A204.1 (cell line): ENCODE measurements at regions not wholly inside any gene's neighbourhood (a gene's known extent, or its start where the extent isn't known, plus 50 kb on each side); places are given as distances from the start of the nearest gene placed in this dataset.

ENCODE experiments used
- FAIRE-seq: peaks from 2 replicates; lab custom pipeline; 2012; peaks lifted over from hg19 to GRCh38; lab: Jason Lieb, UNC

DNA sequence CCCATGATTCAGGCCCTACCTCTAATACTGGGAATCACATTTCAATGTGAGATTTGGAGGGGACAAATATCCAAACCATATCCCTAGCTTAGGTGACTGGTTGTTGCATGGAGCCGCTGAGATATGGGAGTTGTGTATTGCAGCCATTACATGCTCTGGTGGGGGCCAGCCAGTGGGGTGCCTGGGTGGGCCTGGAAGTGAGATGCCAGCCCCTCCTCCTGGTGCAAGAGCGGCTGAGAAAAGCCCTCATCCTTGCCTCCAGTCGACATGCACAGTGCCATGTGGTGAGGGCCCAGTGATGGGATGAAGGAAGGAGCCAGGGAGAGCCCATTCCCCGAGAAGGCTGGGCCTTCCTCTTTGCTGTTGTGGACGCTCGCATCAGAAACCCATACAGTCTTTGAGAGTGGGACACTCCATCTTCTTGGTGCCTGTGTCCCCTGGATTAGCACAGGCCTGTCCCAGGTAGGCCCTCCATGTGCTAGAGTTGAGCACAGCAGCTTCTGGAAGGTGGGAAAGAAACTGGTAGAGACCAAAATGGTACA lies 1043.0 kb downstream of the TBC1D22A start:
- no peak for FAIRE-seq

DNA sequence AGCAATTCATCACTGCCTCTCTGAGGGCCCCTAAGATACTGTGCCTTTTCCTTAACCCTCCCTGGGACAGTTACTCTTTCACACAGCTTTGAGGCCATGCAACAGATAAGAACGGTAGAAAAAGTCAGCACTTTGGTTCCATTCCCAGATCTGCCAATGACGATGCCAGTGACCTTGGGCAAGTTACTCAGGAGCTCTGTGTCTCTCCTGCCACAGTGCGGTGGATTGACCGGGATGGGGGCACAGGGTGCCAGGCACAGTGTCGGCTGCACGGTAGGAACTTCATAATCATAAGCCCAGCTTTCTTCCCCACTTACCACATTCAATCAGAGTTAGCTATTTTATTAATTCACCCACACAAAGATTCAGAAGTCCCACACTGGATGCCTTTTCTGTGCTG lies 1041.8 kb downstream of the TBC1D22A start:
- FAIRE-seq = no peak

DNA sequence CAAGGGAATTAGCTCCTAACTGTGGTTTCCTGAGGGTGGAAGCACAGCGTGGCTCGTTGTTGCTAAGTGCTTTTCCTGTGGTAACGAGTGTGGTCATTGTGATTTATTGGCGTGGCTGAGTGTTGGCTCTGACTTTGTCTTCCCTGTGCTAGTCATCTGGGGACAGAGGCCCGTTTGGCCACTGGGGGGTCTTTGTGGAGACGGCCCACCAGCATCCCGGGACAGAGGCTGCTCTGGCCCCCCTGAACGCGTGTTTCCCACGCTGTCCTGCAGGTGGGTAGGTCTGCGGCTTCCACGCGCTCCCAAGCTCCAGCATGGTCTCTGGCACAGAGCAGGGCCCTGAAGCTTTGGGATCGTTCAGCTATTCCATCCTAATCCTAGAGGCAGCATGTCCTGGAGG lies 1040.0 kb downstream of the TBC1D22A start:
- FAIRE-seq = no peak

DNA sequence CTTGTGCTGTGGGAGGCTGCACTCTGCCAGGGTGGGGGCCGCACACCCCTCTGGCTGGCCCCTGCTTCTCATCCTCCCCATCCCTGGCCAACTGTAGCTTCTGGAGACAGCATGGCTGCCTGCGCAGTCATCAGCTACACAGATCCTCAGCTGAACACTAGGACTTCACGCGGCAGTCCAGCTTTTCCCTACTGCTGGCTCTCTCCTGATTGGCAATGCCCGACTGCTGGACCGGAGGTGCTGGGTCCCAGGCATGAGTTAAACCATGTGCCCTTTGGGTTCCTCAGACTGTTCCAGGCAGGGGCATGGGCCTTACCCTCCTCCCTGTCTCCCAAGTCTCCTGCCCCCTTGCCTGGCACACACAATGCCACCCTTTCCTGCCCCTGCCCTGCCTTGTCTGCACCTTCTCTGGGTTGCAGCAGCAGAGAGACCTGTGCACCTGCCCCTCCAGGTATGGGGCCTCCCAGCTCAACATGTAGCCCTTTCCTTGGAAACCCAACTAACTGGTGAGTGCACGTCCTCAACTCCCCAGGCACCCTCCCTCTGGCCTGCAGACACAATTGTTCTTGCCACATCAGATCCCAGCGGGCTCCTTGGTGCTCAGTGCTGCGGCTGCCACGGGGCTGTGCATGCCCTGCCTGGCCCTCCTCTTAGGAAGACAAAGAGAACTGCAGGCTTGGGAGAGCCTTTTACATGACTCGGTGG lies 1039.2 kb downstream of the TBC1D22A start:
- no peak for FAIRE-seq

DNA sequence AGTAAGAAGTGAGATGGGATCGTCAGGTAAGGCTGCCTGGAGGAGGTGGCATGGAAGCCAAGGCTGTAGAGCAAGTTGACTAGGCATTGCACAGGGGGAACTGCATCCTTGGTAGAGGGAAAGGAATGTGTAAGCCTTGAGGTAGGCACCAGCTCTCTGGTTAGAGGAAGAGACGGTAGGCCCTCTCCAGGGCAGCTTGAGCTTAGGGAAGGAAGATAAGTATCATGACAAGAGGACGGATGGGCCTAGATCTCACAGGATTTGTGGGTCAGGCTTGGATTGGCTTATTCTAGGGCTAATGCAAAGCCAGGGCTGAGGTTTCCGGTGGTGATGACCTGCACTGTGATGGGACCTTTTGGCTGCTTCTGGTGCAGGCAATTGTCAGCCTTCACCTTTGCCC lies 1035.8 kb downstream of the TBC1D22A start:
- FAIRE-seq = no peak

DNA sequence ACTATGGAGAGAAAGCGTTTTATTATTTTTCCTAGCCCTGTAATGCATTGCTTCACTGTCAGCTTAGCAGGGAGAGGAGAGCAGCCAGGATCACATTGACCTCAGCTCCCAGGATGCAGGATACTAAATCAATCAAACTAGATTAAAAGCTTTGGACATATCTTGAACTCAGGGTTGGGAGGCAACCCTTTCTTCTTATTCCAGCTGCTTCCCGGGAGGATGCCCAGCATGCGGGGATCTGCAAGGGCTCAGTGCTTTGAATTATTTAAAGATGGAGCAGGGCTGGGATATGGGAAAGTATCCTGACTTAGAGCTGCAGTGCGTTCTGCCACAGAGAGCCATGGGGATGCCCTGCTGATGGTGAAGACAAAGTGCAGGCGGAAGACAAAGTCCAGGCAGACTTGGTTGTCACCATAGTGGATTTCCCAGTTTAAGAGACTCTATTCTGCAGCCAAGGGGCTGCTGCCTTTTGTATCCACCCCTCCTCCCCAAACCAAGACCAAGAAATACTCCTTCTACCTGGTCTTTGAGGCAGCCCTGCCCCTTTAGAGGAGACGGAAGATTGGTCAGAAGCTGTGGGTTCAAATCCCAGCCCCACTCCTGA lies 1035.0 kb downstream of the TBC1D22A start:
- no peak for FAIRE-seq

DNA sequence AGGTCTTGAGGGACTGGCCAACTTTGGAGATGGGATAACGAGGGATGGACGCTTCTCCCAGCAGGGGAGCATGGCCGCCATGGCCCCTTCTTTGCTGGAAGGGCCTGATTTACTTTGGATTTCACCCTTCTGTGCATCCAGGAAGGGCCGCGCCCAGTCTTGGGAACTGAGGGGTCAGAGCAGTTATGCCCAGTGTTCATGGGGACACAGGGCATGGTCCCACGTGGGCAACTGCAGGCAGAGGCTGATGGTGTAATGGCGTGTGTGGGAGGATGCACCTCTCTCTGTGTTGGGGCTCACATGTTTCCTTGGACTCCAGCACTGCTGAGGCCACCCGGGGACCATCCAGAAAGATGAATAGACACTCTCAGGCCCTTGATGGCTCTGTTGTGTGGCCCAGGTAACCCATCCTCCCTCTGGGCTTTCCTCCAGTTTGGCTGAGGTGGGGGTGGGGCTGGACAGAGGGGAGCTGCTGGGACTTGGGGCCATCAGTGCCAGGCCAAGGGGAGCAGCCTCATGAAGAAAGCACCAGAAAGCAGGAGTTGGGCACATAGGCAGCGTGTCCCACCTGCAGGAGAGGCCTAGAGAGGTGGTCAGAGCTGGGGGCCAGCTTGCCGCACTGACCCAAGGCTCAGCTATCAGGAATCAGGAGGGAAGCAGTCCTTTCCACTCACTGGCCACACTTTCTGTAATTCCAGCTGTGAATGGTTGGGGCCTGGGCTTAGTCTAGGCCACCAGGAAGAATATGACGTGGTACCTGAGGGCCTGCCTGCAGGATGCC lies 1033.9 kb downstream of the TBC1D22A start:
- no peak for FAIRE-seq

DNA sequence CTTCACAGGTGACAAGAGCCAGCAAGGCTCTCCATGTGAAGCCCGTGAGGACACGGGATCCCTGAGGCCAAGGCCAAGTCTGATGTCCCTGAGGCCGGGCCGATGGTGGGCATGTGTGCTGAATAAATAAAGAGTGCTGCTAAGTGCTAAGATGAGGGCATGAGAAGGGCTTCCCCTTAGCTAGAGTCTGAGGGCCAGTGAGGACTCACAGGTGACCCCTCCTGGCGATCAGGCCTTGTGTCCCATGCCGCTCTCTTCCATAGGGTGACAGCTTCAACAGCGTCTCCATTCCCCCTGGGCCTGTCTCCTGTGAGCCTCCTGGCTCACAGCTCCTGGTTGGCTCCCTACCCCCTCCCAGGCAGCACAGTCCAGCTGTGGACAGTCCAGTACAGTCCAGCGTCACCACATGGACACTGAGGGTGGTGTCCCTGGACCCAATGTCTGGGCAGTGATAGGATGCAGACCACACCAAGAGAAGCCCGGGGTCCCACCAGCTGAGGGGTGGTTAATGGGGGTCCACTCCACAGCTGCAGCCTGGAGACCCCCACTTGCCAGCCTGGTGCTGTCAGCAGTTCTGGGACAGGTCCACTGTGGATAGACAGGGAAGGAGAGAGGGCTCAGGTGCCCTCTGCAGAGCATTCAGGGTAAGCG lies 1033.2 kb downstream of the TBC1D22A start:
- FAIRE-seq = no peak

DNA sequence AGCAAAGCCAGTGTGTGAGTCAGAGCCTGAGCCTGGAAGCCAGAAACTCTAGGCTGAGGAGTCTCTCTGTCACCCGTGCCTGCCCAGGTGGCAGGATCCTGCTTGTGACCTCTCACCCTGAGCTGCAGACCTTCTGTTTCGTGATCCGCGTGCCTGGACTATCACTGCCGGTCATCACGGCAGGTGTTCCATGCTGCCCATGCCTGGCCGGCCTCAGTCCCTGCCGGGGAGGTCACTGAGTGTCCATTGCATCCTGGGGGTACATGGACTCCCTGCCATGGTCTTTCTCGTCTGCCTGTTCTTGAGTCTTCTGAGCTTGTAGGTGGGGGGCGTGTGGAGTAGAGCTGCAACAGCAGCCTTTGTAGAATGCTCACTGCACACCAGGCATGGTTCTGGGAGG lies 1032.4 kb downstream of the TBC1D22A start:
- no peak for FAIRE-seq

DNA sequence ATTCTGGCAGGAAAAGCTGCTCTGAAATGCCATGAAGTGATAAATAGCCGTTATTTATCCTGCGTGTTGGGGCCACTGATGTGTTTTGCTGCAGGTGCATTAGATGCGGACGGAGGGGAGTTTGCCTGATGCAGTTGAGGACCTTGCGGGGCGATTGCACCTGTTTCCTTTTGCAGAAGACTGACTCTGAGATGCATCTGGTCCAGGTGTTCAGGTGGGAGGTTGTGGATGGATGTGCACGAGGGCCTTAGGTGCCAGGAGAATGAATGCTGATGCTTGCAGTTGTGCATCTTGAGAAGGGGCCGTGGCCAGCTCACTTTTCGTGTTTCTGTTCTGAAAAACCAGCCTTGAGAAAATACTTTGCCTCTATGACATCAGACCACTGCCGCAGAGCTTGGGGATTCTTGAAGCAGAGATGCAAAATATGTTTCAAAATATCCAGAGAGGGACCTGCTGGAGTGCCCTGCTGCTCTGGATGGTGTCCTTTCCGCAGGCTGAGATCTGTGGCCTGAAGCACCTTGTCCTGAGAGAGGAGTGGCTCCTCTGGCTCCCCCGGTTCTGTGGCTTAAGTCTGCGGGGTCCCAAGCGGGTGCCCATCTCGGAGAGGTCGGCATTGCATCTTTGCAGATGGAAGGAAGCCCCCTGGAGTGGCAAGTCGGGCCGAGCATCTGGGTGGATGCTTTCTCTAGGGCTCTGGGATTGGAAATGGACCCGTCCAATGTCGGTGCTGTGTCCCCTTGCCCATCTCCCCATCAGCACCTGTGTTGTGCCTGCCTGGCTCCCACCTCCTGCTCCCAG lies 1031.1 kb downstream of the TBC1D22A start:
- no peak for FAIRE-seq

DNA sequence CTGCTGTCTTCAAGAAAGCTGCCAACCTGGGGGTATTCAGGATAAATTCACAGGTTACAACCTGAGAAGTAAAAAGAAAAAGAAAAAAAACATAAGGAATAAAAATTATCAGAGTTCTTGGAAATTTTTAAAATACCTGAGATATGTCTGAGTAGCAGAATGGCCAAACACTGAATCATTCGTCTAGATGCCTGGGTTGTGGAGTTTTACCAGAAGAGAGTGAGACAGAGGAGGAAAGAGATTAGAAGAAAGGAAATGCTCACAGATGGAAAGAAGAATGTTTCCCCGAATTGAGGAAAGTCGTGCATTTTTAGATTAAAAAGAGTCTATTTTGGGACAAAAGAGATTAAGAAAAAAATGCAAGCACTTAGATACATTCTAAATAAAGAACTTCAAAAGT lies 1026.7 kb downstream of the TBC1D22A start:
- no peak for FAIRE-seq

DNA sequence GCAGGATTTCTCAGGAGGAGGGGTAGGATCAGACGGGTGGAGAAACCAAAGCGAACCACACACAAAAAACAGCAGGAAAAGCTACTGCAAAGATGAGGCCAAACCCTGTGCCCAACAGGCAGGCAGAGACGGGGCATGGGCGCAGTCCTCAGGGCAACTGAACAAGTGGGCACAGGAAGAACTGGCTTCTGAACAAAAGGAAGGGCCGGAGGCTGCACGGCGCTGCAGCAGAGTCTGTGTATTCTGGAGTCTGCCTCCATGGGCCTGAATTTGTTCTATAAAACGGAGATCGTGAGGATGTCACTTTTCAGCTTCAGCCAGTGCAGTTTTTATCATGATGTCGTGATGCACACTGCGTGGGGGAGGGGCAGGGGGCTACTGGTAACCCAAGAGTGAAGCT lies 1026.0 kb downstream of the TBC1D22A start:
- FAIRE-seq = no peak

DNA sequence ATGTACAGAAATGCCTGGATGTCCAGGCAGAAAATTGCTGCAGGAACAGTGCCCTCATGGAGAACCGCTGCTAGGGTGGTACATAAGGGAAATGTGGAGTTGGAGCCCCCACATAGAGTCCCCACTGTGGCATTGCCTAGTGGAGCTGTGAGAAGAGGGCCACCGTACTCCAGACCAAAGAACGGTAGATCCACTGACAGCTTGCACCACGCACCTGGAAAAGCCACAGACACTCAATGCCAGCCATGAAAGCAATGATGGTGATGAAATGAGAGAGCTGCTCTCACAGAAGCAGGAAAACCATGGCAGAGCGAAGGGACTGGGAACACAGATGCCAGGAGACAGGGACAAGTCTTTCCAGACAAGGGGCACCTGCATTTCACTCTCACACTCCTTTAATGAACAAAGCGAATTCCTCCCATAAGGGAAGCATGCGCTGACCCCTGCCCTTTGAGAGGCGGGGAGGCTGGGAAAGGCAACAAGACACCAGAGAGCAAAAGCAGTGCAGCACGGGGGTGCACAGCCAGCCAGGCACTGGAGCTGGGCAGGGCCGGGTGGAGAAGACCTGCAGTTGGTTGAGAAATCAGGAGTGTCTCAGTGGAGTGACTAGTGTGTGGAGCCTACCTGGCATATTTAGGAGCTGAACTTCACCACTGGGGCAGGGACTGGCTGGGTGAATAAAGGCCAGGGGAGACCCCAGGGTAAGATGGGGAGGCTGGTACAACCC lies 1025.2 kb downstream of the TBC1D22A start:
- FAIRE-seq = no peak

DNA sequence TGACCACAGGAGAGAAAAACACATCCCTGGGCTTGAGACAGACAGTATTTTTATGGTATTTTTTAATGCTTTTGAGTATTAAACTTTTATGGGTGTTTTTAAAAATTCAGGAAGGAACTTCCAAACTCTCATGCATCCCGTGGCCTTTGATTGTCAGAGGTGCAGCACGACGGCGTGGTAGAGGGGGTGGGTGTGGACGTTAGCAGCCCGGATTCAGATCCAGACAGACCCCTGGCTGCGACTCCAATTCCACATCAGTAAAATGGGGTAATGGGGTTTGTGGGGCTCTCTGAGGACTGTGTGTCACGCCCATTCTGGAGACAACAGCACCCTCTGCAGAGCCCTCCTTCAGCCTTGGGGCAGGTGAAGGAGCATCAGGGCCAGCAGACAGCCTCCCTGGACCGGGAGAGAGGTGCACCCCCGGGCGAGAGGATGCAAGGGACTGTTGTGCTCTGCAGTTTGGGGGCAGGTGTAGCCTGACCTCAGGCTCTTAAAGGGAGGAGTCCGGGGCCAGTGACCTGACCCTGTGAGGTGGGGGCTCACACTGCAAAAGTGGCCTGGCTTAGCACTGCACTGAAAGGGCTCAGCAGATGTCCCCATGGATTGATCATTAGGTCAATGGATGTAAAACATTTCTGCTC lies 1024.3 kb downstream of the TBC1D22A start:
- FAIRE-seq = no peak

DNA sequence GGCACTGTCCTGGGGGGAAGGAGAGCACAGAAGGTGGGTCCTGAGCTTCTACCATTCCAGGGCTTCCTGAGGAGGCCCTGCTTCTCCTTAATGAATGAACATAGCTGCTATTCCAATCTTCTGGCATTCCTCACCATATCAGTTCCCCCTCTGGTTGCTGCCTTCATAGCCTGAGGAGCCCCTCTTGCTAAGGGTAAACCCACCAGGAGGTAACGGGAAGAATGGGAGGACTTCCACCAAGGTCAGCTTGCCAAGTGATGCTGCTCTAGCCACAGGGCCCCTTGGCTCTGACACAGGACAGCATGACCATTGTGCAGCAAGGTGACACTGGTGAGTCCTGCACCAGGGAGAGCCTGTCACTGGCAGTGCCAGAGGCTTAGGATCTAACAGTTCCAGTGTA lies 1022.5 kb downstream of the TBC1D22A start:
- FAIRE-seq = no peak

DNA sequence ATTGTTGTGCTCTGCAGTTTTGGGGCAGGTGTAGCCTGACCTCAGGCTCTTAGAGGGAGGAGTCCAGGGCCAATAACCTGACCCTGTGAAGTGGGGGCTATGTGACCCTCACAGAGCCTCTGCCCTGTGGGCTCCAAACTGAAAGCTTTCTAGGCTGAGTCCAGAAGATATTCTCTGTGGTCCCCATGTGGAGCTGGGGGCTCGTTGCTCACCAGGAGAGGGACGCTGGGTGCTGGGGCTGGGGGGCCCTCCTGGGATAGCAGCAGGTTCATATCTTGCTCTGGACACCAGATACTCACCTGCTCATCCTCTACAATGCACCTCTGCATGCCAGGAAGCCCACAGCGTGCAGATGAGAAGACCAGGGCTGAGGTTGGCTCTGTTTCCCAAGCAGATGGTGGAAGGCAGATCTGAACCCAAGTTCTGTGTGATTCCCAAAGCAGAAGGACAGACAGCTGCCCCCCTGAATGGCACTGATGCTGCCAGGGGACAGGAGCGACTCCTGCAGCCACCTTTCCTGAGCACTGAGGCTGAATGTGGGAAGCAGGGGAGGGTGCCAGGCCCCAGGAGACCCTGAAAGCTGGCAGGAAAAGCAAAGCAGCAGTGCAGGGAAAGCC lies 1022.0 kb downstream of the TBC1D22A start:
- no peak for FAIRE-seq

DNA sequence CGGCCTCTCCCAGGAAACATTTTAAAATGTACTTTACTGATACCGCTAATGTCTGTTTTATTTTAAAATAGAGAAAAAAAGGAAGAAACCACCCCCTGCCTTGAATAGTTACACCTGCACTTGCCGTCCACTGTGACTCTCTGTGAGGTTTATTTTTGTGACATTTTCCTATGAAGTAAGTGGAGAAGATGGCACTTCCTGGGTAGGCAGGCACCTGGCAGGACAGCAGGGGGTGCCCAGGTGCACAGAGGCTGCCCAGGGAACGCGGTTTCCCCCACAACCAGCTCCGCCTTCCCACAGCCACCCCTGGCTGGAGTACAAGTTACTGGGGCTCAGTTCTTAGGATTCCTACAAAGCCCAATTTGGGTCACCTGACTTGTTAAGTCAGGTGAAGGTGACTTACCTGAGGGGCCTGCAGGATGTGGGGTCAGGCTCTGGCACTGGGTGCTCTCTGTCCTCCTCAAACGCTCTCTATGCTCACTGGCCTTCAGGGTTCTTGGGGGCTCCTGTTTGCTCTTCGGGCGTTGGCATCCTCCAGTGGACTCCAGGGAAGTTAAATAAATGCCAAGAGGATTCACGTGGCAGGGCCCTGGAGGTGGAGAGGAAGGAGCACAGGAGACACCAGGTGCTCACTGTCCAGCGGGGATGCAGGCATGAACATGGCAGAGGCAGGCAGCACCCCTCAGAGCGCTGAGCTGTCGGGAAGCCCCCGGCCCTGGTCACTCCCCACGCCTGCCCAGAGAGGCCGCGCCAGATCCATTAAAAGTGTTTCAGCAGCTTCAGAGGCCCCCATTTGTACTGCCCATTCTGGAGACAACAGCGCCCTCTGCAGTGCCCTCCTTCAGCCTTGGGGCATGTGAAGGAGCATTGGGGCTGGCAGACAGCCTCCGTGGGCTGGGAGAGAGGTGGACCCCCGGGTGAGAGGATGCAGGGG lies 1021.2 kb downstream of the TBC1D22A start:
- FAIRE-seq = no peak

DNA sequence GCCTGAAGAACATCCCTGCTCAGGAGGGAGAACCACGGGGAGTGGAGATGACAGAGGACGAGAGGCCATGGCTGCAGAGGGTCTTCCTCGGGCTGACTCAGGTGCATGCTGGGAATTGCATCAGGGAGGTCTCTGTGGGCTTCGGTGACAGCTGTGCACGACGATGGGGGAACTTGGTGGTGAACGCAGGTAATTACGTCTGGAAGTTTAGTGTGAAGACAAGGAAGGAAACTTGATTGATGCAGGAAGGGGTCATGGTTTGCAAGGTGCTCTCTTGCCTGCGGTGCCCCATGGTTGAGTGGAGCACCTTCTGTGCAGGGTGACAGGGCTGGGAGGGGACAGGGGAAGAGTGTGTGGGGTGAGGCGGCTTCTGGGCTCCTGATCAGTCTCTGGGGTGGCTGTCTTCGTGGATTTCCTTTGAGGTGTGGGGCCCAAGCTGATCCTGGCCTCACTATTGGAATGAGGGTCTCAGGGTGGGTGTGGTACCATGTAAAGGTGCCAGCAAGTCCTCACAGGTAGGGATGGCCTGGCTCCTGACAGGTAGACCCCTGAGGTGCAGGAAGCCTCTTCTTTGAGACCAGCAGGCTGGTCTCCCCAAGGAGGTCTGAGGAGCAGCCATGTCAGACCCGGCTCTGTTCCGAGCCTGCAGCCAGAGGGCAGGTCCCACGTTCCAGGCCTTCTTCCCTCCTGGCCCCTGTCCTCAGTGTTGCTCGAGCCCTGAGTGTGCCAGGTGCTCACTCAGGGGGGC lies 1020.1 kb downstream of the TBC1D22A start:
- no peak for FAIRE-seq
